ELR (cell line): ENCODE measurements at regions not wholly inside any gene's neighbourhood (a gene's known extent, or its start where the extent isn't known, plus 50 kb on each side); places are given as distances from the start of the nearest gene placed in this dataset.

Experiments used
- DNase-seq: peaks from one replicate; pipeline ENCODE4 v3.0.0-alpha.2; 2015; ENCODE audit warnings: low read depth

DNA sequence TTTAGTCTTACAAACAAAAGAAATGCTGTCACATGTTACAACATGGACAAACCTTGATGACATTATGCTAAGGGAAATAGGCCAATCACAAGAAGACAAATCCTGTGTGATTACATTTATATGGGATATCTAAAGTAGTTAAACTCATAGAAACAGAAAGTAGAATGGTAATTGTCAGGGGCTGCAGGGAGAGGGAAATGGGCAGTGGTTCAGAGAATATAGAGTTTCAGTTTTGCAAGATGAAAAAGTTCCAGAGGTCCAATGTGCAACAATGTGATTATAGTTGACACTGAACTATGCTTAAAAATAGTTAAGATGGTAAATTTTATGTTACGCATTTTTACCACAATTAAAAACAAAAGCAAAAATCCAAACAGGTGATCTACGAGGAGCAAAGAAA, 265.5 kb downstream of the NDUFS4 start:
- no peak for DNase-seq

- no peak for DNase-seq
Observed at GRCh38 chr5:53826504-53826903, 266.1 kb downstream of the NDUFS4 start.

- DNase-seq: no peak
Observed at GRCh38 chr5:53827211-53827651, 266.8 kb downstream of the NDUFS4 start.

DNA sequence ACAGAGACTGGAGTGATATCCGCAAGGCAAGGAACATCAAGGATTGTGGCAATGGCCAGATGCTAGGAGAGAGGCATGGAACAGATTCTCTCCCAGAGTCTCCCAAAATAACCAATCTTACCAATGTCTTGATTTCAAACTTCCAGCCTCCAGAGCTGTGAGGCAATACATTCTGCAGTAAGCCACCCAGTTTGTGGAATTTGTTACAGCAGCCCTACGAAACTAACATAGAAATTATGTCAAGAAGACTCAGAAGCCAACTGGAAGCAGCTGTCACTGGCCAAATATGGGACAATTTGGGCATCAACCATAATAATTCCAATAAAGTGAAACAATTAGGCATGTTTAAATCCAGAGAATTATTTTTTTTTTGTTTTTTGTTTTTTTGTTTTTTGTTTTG, 271.1 kb downstream of the NDUFS4 start:
- DNase-seq: no peak
